ENCODE measurements at regions not wholly inside any gene's neighbourhood (a gene's known extent, or its start where the extent isn't known, plus 50 kb on each side); places are given as distances from the start of the nearest gene placed in this dataset.
A peak's percentile ranks its signal among the peaks of the same experiment; 100 is the strongest.

GRCh38 chr1:228664399-228664914, 70.8 kb upstream of the RHOU start:
- peak overlapping the region; percentile 59 for H2AFZ ChIP-seq (ENCODE audit: low read depth, low read length, poor library complexity, severe bottlenecking)
- DNase-seq (ENCODE audit: low read depth, low spot score) = peak; percentile 85
- H4K20me1 ChIP-seq (ENCODE audit: insufficient read depth) = no peaks in the 10 kb centered on the region
- H3K79me2 ChIP-seq (ENCODE audit: insufficient read depth, low read length) = no peaks in the 10 kb centered on the region
- H3K4me1 ChIP-seq (ENCODE audit: control insufficient read depth in 1 of 2, insufficient read depth in 2 of 2, low read length in 2 of 2) = peaks cover 6 to 17% of the 10 kb centered on the region in 2 experiments; a peak in 3 of 4 replicates
- H3K9me2 ChIP-seq (ENCODE audit: insufficient read depth) = no peaks in the 10 kb centered on the region
- H3K9ac ChIP-seq (ENCODE audit: low read length) = peak overlapping the region; percentile 42
- ATAC-seq = peak; percentile 75
- H3K4me2 ChIP-seq (ENCODE audit: low read length) = peak overlapping the region; percentile 84
- intact Hi-C loops (cut with micrococcal nuclease) = loop anchor here (1.0 kb wide), 4 partner anchors 493 to 850 kb away; no protein-coding TSS in a partner anchor
- RAD21 ChIA-PET (ENCODE audit: low non-redundant PET in 1 of 2, low total read pairs in 2 of 2, uncharacterized antibody in 2 of 2, unreplicated experiment in 2 of 2) = interaction anchor here (1.1 to 1.9 kb wide), 2 partner anchors 590 kb away, joined by 5 to 12 read pairs; no protein-coding TSS in a partner anchor
- H3K4me3 ChIP-seq (replicated peaks in 1 of 2; ENCODE audit: low read depth in 1 of 2, low read length in 2 of 2) = peak overlapping the region; percentile 37 to 55
- no peaks in the 10 kb centered on the region for H3K9me3 ChIP-seq (ENCODE audit: control insufficient read depth in 1 of 2, insufficient read depth in 1 of 2, low read depth in 1 of 2, low read length in 2 of 2)
- peak overlapping the region; percentile 76; the same call in 1 of the 2 replicates for H3K27ac ChIP-seq (ENCODE audit: low read depth, low read length)
- TF ChIP-seq CTCF (IDR thresholded peaks at IDR 0.05 in 2 of 3, conservative IDR thresholded peaks at IDR 0.05 in 1 of 3; ENCODE audit: borderline replicate concordance in 1 of 3, insufficient read depth in 1 of 3, low read depth in 2 of 3, low read length in 2 of 3) (peak; percentile 70 to 91 (median 79)), ATF3 (IDR thresholded peaks at IDR 0.05) (no peak), CEBPB (IDR thresholded peaks at IDR 0.05; ENCODE audit: low read depth) (peak; percentile 59), RAD21 (IDR thresholded peaks at IDR 0.05; ENCODE audit: low read depth) (peak; percentile 98), TCF7L2 (IDR thresholded peaks at IDR 0.05; ENCODE audit: borderline replicate concordance, extremely low read depth, insufficient read depth, insufficient read length) (no peak), SP1 (IDR thresholded peaks at IDR 0.05; ENCODE audit: low read depth) (no peak), FOSL1 (IDR thresholded peaks at IDR 0.05; ENCODE audit: low read depth) (0 out of 2 replicates have a peak, but pooled peaks have one; percentile 10)
- BruUV-seq (replicated peaks) = no TSS peak
- H3K36me3 ChIP-seq (ENCODE audit: control insufficient read depth in 1 of 2, insufficient read depth in 2 of 2, low read length in 2 of 2) = no peaks in the 10 kb centered on the region
- H3K27me3 ChIP-seq (ENCODE audit: insufficient read depth, low read length) = no peaks in the 10 kb centered on the region
- POLR2A ChIA-PET = interaction anchor here (1.2 to 1.3 kb wide), 2 partner anchors 566 to 590 kb away, joined by 4 to 5 read pairs; no protein-coding TSS in a partner anchor
- CTCF ChIA-PET = interaction anchor here (0.9 to 3.2 kb wide), 10 partner anchors 10 to 777 kb away, joined by 3 to 38 read pairs (median 6); no protein-coding TSS in a partner anchor
